A549 (cell line): ENCODE measurements at regions not wholly inside any gene's neighbourhood (a gene's known extent, or its start where the extent isn't known, plus 50 kb on each side); places are given as distances from the start of the nearest gene placed in this dataset.

Source experiments
- ATAC-seq, 2 experiments: fragments of 200-7000 bp in 1 of 2; fragments of >200 bp in 1 of 2; cut with Nextera tagmentation in 1 of 2; cut with Tn5 transposase in 1 of 2; 3 replicates each; pipeline versions ENCODE4 v1.8.0 to v1.9.1; 2018 to 2020; ENCODE audit warnings: mild to moderate bottlenecking in 1 of 2, moderate library complexity in 1 of 2
- CTCF ChIA-PET: fragments of 300-600 bp; sonication (Branson Sonifier 250); formaldehyde crosslinking; extraction: SDS; loops from one replicate; lab custom pipeline; 2021; ENCODE audit warnings: antibody characterized with exemption, inconsistent platforms; lab: Yijun Ruan, JAX
- POLR2A ChIA-PET: fragments of 350-600 bp; formaldehyde crosslinking; extraction: SDS; loops from one replicate; lab custom pipeline; 2021; ENCODE audit warnings: antibody characterized with exemption, inconsistent platforms; lab: Yijun Ruan, JAX
- DNase-seq, 2 experiments: peaks; one replicate each; pipeline versions ENCODE4 v3.0.0 to v3.0.0-alpha.2; 2011 to 2016; ENCODE audit warnings: low read depth in 1 of 2, low spot score in 1 of 2
- FAIRE-seq: peaks from 2 replicates; lab custom pipeline; 2011; peaks lifted over from hg19 to GRCh38; lab: Jason Lieb, UNC
- H3K27ac ChIP-seq, 2 experiments: fragments of >200 bp; sonication (Bioruptor Twin); formaldehyde crosslinking; 3 replicates each; pipeline ENCODE4 v1.5.1; 2016 to 2017
- H3K4me1 ChIP-seq: fragments of >200 bp; sonication (Bioruptor Twin); formaldehyde crosslinking; 3 replicates; pipeline ENCODE4 v1.6.1; 2016
- H3K4me2 ChIP-seq: fragments of >200 bp; sonication (Bioruptor Twin); formaldehyde crosslinking; 3 replicates; pipeline ENCODE4 v1.6.1; 2016
- H3K4me3 ChIP-seq: fragments of >200 bp; sonication (Bioruptor Twin); formaldehyde crosslinking; 3 replicates; pipeline ENCODE4 v1.5.1; 2016
- H3K9me3 ChIP-seq: fragments of >200 bp; sonication (Bioruptor Twin); formaldehyde crosslinking; 3 replicates; pipeline ENCODE4 v1.6.1; 2016
- ATOH8 ChIP-seq: fragments of 250-450 bp; sonication (Bioruptor Pico); IDR thresholded peaks from 2 replicates; pipeline ENCODE4 v1.5.0; 2020; ENCODE audit warnings: low read depth, mild to moderate bottlenecking, moderate library complexity
- BCL3 ChIP-seq: fragments of >200 bp; sonication (Bioruptor Twin); formaldehyde crosslinking; IDR thresholded peaks from 3 replicates; pipeline ENCODE4 v1.6.1; 2016
- CBX2 ChIP-seq: fragments of 200-600 bp; sonication (generic); IDR thresholded peaks from 2 replicates; pipeline ENCODE4 v1.6.1; 2016; ENCODE audit warnings: low read depth, mild to moderate bottlenecking, borderline replicate concordance
- CHD2 ChIP-seq: fragments of 150-350 bp; IDR thresholded peaks from 2 replicates; pipeline ENCODE4 v1.6.1; 2014; ENCODE audit warnings: low read length; ENCODE audit not compliant: partially characterized antibody
- CTCF ChIP-seq: fragments of >200 bp; sonication (Bioruptor Twin); formaldehyde crosslinking; IDR thresholded peaks from 3 replicates; pipeline ENCODE4 v1.5.1; 2016
- ESRRA ChIP-seq: fragments of 150-350 bp; IDR thresholded peaks from 2 replicates; pipeline ENCODE4 v1.6.1; 2014; ENCODE audit warnings: mild to moderate bottlenecking, low read length, borderline replicate concordance
- FOSB ChIP-seq: fragments of 250-450 bp; sonication (Bioruptor Pico); IDR thresholded peaks from 2 replicates; pipeline ENCODE4 v1.5.0; 2020; ENCODE audit warnings: mild to moderate bottlenecking, moderate library complexity
- FOXS1 ChIP-seq: fragments of 250-450 bp; sonication (Bioruptor Pico); IDR thresholded peaks from 2 replicates; pipeline ENCODE4 v1.5.0; 2020; ENCODE audit warnings: mild to moderate bottlenecking, moderate library complexity
- HEYL ChIP-seq: fragments of 250-450 bp; sonication (Bioruptor Pico); IDR thresholded peaks from 2 replicates; pipeline ENCODE4 v1.8.0; 2021; ENCODE audit warnings: mild to moderate bottlenecking, moderate library complexity
- HMGXB4 ChIP-seq: fragments of 250-450 bp; sonication (Bioruptor Pico); IDR thresholded peaks from 2 replicates; pipeline ENCODE4 v1.5.0; 2021; ENCODE audit warnings: mild to moderate bottlenecking, moderate library complexity, borderline replicate concordance
- HOXA7 ChIP-seq: fragments of 250-450 bp; sonication (Bioruptor Pico); IDR thresholded peaks from 2 replicates; pipeline ENCODE4 v1.5.0; 2020; ENCODE audit warnings: mild to moderate bottlenecking, moderate library complexity
- HOXB5 ChIP-seq: fragments of 250-450 bp; sonication (Bioruptor Pico); IDR thresholded peaks from 2 replicates; pipeline ENCODE4 v1.5.0; 2020; ENCODE audit warnings: mild to moderate bottlenecking, moderate library complexity
- JUN ChIP-seq, 2 experiments: fragments of >200 bp; sonication (Bioruptor Twin); formaldehyde crosslinking; IDR thresholded peaks; 2 replicates in 1 of 2; 3 replicates in 1 of 2; pipeline ENCODE4 v1.6.1; 2016 to 2017
- MYC ChIP-seq: IDR thresholded peaks from 2 replicates; pipeline ENCODE4 v1.6.1; 2012; ENCODE audit warnings: mild to moderate bottlenecking, inconsistent platforms, low read length, improper control_type of control experiment, borderline replicate concordance
- POLR2A ChIP-seq: IDR thresholded peaks from 2 replicates; pipeline ENCODE4 v1.6.1; 2012; ENCODE audit warnings: mild to moderate bottlenecking, low read length
- RFX5 ChIP-seq: fragments of 450-650 bp; IDR thresholded peaks from 2 replicates; pipeline ENCODE4 v1.7.1; 2014; ENCODE audit warnings: antibody characterized with exemption, mild to moderate bottlenecking, moderate library complexity
- SMC3 ChIP-seq: fragments of >200 bp; sonication (Bioruptor Twin); formaldehyde crosslinking; IDR thresholded peaks from 3 replicates; pipeline ENCODE4 v1.6.1; 2018; ENCODE audit warnings: inconsistent platforms
- TP53 ChIP-seq: fragments of 250-450 bp; sonication (Bioruptor Pico); IDR thresholded peaks from 2 replicates; pipeline ENCODE4 v1.5.0; 2021; ENCODE audit warnings: mild to moderate bottlenecking, moderate library complexity
- USF2 ChIP-seq: fragments of 450-650 bp; IDR thresholded peaks from 2 replicates; pipeline ENCODE4 v1.6.1; 2014; ENCODE audit warnings: antibody characterized with exemption
- ZFP36 ChIP-seq: fragments of 450-650 bp; IDR thresholded peaks from 2 replicates; pipeline ENCODE4 v1.6.1; 2014; ENCODE audit warnings: borderline replicate concordance; ENCODE audit not compliant: partially characterized antibody
- WGBS: methylation state at CpG from one replicate; pipeline ENCODE4 v1.1.6; 2017; ENCODE audit errors: missing lambda C conversion rate; 5-methylcytosine and 5-hydroxymethylcytosine counted together

- H3K9me3 ChIP-seq, result no peaks in the 10 kb centered on the region
- FAIRE-seq (no peak), DNase-seq (no peak), ATAC-seq (no peak)
- H3K4me2 ChIP-seq, result no peak overlapping the region
- H3K27ac ChIP-seq, result no peak overlapping the region
- POLR2A ChIA-PET, result no interaction called here
- WGBS, result 88% methylated on average over 6 of the region's 6 CpGs
- CTCF ChIA-PET, result interaction anchor here (0.6 to 2.8 kb wide), 2 partner anchors 10 to 11 kb away, joined by 3 to 9 read pairs; no protein-coding TSS in a partner anchor
- no peak overlapping the region for H3K4me3 ChIP-seq
- 0 out of 3 replicates have a peak, but pooled peaks cover 4% of the 10 kb centered on the region for H3K4me1 ChIP-seq
- TF ChIP-seq ATOH8 (CRISPR knock-in tag) (no peak), BCL3 (no peak), FOSB (CRISPR knock-in tag) (no peak), HOXA7 (CRISPR knock-in tag) (no peak), HMGXB4 (no peak), FOXS1 (CRISPR knock-in tag) (no peak), HOXB5 (CRISPR knock-in tag) (no peak), TP53 (no peak), POLR2A (no peak), CTCF (no peak), MYC (no peak), CBX2 (no peak), ESRRA (no peak), RFX5 (no peak), JUN (IDR thresholded peaks at IDR 0.05) (no peak), HEYL (CRISPR knock-in tag) (no peak), CHD2 (no peak), SMC3 (no peak)
Observed at GRCh38 chr3:152185891-152186630, 82.7 kb upstream of the MBNL1 start.

GRCh38 chr3:152190636-152191183 is 78.0 kb upstream of the MBNL1 start:
- WGBS, result 52% methylated on average over 2 of the region's 2 CpGs
- no peak overlapping the region for H3K4me2 ChIP-seq
- no peak for FAIRE-seq
- peaks cover 16% of the 10 kb centered on the region; the same call in 2 of the 3 replicates for H3K4me1 ChIP-seq
- DNase-seq, result no peak
- H3K27ac ChIP-seq, result no peak overlapping the region
- ChIA-PET POLR2A (interaction anchor here (0.8 to 1.4 kb wide), 2 partner anchors 14 to 78 kb away, joined by 3 to 4 read pairs; partner anchors contain the start of gene MBNL1), CTCF (no interaction called here)
- no peak for ATAC-seq
- no peak overlapping the region for H3K4me3 ChIP-seq
- no peak for TF ChIP-seq ZFP36
- TF ChIP-seq USF2, result peak; percentile 27; the same call in 1 of the 2 replicates
- no peaks in the 10 kb centered on the region for H3K9me3 ChIP-seq
